SK-N-SH (cell line): ENCODE measurements at regions not wholly inside any gene's neighbourhood (a gene's known extent, or its start where the extent isn't known, plus 50 kb on each side); places are given as distances from the start of the nearest gene placed in this dataset.

Experiments used
- CTCF ChIA-PET: fragments of 300-600, 350-600 bp; formaldehyde crosslinking; extraction: SDS; loops from one replicate; lab custom pipeline; 2021; lab: Yijun Ruan, JAX
- POLR2A ChIA-PET: fragments of 350-600 bp; sonication (Branson Sonifier 250); formaldehyde crosslinking; extraction: SDS; loops from one replicate; lab custom pipeline; 2020; ENCODE audit warnings: antibody characterized with exemption, inconsistent platforms; lab: Yijun Ruan, JAX
- DNase-seq: peaks from one replicate; pipeline ENCODE4 v3.0.0; 2012
- H2AFZ ChIP-seq: fragments of 200-600 bp; sonication (generic); 2 replicates; pipeline ENCODE4 v1.8.1; 2016; ENCODE audit warnings: antibody characterized with exemption, mild to moderate bottlenecking, low read depth
- H3F3A ChIP-seq: fragments of 200-600 bp; sonication (generic); replicated peaks from 2 replicates; pipeline ENCODE3; 2016; ENCODE audit warnings: antibody characterized with exemption, mild to moderate bottlenecking; ENCODE audit not compliant: insufficient read depth
- H3K27ac ChIP-seq, 2 experiments: fragments of 200-500 bp in 1 of 2; fragments of 200-600 bp in 1 of 2; sonication (Bioruptor generic) in 1 of 2; sonication (generic), shearing (Covaris generic) in 1 of 2; 2 replicates each; pipeline versions ENCODE4 v1.5.1 to v1.6.1; 2014 to 2016; ENCODE audit warnings: low read depth in 2 of 2, inconsistent platforms in 1 of 2, low read length in 1 of 2, mild to moderate bottlenecking in 1 of 2, mixed read lengths in 1 of 2
- H3K27me3 ChIP-seq: fragments of 200-600 bp; sonication (generic), shearing (Covaris generic); 2 replicates; pipeline ENCODE4 v1.6.1; 2016; ENCODE audit warnings: mixed run types; ENCODE audit not compliant: insufficient read depth
- H3K36me3 ChIP-seq, 2 experiments: fragments of 200-500 bp in 1 of 2; fragments of 200-600 bp in 1 of 2; sonication (Bioruptor generic) in 1 of 2; sonication (generic) in 1 of 2; replicated peaks in 1 of 2; 2 replicates each; pipeline versions ENCODE3 to v1.5.1; 2014 to 2016; ENCODE audit warnings: low read length in 1 of 2, mild to moderate bottlenecking in 1 of 2; ENCODE audit not compliant: insufficient read depth in 2 of 2, control insufficient read depth in 1 of 2
- H3K4me1 ChIP-seq, 2 experiments: fragments of 200-500 bp in 1 of 2; fragments of 200-600 bp in 1 of 2; sonication (Bioruptor generic) in 1 of 2; sonication (generic), shearing (Covaris generic) in 1 of 2; 2 replicates each; pipeline versions ENCODE4 v1.5.1 to v1.6.1; 2014 to 2016; ENCODE audit warnings: low read depth in 1 of 2, low read length in 1 of 2, mixed run types in 1 of 2; ENCODE audit not compliant: insufficient read depth in 2 of 2, control insufficient read depth in 1 of 2
- H3K4me2 ChIP-seq: fragments of 200-600 bp; sonication (generic), shearing (Covaris generic); 2 replicates; pipeline ENCODE4 v1.6.1; 2017; ENCODE audit warnings: mixed run types
- H3K4me3 ChIP-seq, 2 experiments: fragments of 200-500 bp in 1 of 2; fragments of 200-600 bp in 1 of 2; sonication (Bioruptor generic) in 1 of 2; sonication (generic), shearing (Covaris generic) in 1 of 2; 2 replicates each; pipeline versions ENCODE4 v1.5.1 to v1.8.1; 2014 to 2016; ENCODE audit warnings: low read depth in 2 of 2, inconsistent platforms in 1 of 2, low read length in 1 of 2, mild to moderate bottlenecking in 1 of 2, mixed read lengths in 1 of 2, moderate library complexity in 1 of 2
- H3K79me2 ChIP-seq: fragments of 200-600 bp; sonication (generic); 2 replicates; pipeline ENCODE4 v1.8.1; 2017; ENCODE audit warnings: mild to moderate bottlenecking; ENCODE audit not compliant: insufficient read depth
- H3K9ac ChIP-seq: fragments of 200-600 bp; sonication (generic); 2 replicates; pipeline ENCODE4 v1.6.1; 2017; ENCODE audit warnings: mixed run types
- H3K9me2 ChIP-seq: fragments of 200-600 bp; sonication (generic); 2 replicates; pipeline ENCODE4 v1.6.1; 2017; ENCODE audit warnings: mixed run types
- H3K9me3 ChIP-seq: fragments of 200-600 bp; sonication (generic); 2 replicates; pipeline ENCODE4 v1.6.1; 2017; ENCODE audit warnings: mixed run types, mild to moderate bottlenecking, moderate library complexity
- H4K20me1 ChIP-seq: fragments of 200-600 bp; sonication (generic); 2 replicates; pipeline ENCODE4 v1.6.1; 2017; ENCODE audit warnings: mild to moderate bottlenecking, mixed run types; ENCODE audit not compliant: insufficient read depth
- EP300 ChIP-seq, 2 experiments: IDR thresholded peaks; 2 replicates each; pipeline versions ENCODE4 v1.4.0 to v1.6.1; 2012; ENCODE audit warnings: borderline replicate concordance in 1 of 2, low read depth in 1 of 2, low read length in 1 of 2
- FOSL2 ChIP-seq: IDR thresholded peaks from 2 replicates; pipeline ENCODE4 v1.4.0; 2012; ENCODE audit warnings: low read depth, mild to moderate bottlenecking, moderate library complexity, borderline replicate concordance
- GATA2 ChIP-seq: sonication (generic); formaldehyde crosslinking; IDR thresholded peaks from 2 replicates; pipeline ENCODE4 v1.5.0; 2020; ENCODE audit warnings: mild to moderate bottlenecking, missing genetic modification reagents
- NRF1 ChIP-seq: IDR thresholded peaks from 2 replicates; pipeline ENCODE4 v1.6.1; 2012; ENCODE audit warnings: low read depth, mild to moderate bottlenecking, low read length
- POLR2AphosphoS5 ChIP-seq: IDR thresholded peaks from 2 replicates; pipeline ENCODE4 v1.6.1; 2012; ENCODE audit warnings: low read depth, low read length
- RXRA ChIP-seq: IDR thresholded peaks from 2 replicates; pipeline ENCODE4 v1.4.0; 2012; ENCODE audit warnings: low read depth, mild to moderate bottlenecking, borderline replicate concordance
- TF ChIP-seq, protein P1 (sequence below): IDR thresholded peaks from 2 replicates; pipeline ENCODE4 v1.4.0; 2012; ENCODE audit warnings: low read depth, borderline replicate concordance
- TF ChIP-seq, protein P2 (sequence below): fragments of 150-350 bp; IDR thresholded peaks from 2 replicates; pipeline ENCODE4 v1.6.1; 2016; ENCODE audit warnings: mild to moderate bottlenecking, low read depth, low read length
- TF ChIP-seq, protein P3 (sequence below): IDR thresholded peaks from 2 replicates; pipeline ENCODE4; 2012
- TF ChIP-seq, protein P4 (sequence below): fragments of 200-600 bp; sonication (generic); IDR thresholded peaks from 2 replicates; pipeline ENCODE4 v1.6.1; 2017; ENCODE audit warnings: antibody characterized with exemption, mild to moderate bottlenecking, moderate library complexity

DNA sequence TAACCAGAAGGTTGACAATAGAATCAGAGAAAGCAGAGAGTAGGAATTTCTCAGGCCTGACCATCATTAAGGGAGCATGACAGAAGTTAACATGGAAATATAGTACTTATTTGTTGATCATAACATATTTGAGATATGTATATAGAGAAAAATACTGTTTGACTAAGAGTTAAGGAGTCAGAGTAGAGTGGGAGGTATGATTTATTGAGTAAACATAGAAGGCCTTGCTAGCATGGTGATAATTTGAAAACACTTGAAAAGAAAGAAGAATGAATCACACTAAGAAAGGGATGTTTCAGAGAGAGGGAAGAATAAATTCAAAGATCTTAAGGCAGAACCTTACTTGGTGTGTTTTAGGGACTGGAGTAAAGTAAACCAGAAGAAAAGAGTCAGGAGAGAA is 437.2 kb upstream of the TECRL start:
- Histone ChIP-seq H3K4me2 (no peak overlapping the region), H3K27ac (no peak overlapping the region), H3K4me3 (no peak overlapping the region), H3K79me2 (no peaks in the 10 kb centered on the region), H4K20me1 (no peaks in the 10 kb centered on the region), H3K4me1 (no peaks in the 10 kb centered on the region), H3K9ac (no peak overlapping the region), H3K9me3 (no peaks in the 10 kb centered on the region), H3F3A (no peaks in the 10 kb centered on the region), H3K9me2 (no peaks in the 10 kb centered on the region), H3K27me3 (no peaks in the 10 kb centered on the region), H3K36me3 (no peaks in the 10 kb centered on the region), H2AFZ (no peak overlapping the region)
- TF ChIP-seq, protein P1, sequence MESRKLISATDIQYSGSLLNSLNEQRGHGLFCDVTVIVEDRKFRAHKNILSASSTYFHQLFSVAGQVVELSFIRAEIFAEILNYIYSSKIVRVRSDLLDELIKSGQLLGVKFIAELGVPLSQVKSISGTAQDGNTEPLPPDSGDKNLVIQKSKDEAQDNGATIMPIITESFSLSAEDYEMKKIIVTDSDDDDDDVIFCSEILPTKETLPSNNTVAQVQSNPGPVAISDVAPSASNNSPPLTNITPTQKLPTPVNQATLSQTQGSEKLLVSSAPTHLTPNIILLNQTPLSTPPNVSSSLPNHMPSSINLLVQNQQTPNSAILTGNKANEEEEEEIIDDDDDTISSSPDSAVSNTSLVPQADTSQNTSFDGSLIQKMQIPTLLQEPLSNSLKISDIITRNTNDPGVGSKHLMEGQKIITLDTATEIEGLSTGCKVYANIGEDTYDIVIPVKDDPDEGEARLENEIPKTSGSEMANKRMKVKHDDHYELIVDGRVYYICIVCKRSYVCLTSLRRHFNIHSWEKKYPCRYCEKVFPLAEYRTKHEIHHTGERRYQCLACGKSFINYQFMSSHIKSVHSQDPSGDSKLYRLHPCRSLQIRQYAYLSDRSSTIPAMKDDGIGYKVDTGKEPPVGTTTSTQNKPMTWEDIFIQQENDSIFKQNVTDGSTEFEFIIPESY = no peak
- TF ChIP-seq EP300 (IDR thresholded peaks at IDR 0.05; ENCODE audit: borderline replicate concordance in 1 of 2, low read depth in 1 of 2, low read length in 1 of 2) (no peak), NRF1 (no peak), RXRA (no peak), POLR2AphosphoS5 (no peak), FOSL2 (no peak)
- TF ChIP-seq, protein P2, sequence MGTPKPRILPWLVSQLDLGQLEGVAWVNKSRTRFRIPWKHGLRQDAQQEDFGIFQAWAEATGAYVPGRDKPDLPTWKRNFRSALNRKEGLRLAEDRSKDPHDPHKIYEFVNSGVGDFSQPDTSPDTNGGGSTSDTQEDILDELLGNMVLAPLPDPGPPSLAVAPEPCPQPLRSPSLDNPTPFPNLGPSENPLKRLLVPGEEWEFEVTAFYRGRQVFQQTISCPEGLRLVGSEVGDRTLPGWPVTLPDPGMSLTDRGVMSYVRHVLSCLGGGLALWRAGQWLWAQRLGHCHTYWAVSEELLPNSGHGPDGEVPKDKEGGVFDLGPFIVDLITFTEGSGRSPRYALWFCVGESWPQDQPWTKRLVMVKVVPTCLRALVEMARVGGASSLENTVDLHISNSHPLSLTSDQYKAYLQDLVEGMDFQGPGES = no peak
- DNase-seq = no peak
- ChIA-PET POLR2A (no interaction called here), CTCF (no interaction called here)

DNA sequence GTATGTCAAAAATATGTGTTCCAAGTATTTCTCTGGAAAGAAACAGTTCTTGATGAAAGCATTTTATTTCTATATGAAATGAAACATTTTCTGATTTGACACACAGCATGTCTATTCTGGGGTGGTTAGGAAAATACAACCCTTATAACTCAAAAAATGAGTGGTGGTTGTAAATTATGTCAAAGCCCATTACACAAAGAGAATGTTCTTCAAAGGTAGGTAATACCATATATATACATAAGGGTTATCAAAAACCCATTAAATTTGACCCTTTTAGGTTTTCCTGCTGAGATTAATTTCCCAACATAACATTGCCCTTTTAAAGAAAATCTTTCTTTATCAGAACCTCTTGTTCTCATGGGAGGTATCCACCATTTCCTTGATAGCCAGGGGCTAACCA is 420.5 kb upstream of the TECRL start:
- H3K27me3 ChIP-seq = no peaks in the 10 kb centered on the region
- POLR2A ChIA-PET = no interaction called here

More for the DNA sequence above, 420.5 kb upstream of the TECRL start:
- no peak overlapping the region for H3K9ac ChIP-seq
- no peaks in the 10 kb centered on the region for H4K20me1 ChIP-seq
- H3K9me3 ChIP-seq = no peaks in the 10 kb centered on the region
- DNase-seq = no peak
- TF ChIP-seq, protein P3, sequence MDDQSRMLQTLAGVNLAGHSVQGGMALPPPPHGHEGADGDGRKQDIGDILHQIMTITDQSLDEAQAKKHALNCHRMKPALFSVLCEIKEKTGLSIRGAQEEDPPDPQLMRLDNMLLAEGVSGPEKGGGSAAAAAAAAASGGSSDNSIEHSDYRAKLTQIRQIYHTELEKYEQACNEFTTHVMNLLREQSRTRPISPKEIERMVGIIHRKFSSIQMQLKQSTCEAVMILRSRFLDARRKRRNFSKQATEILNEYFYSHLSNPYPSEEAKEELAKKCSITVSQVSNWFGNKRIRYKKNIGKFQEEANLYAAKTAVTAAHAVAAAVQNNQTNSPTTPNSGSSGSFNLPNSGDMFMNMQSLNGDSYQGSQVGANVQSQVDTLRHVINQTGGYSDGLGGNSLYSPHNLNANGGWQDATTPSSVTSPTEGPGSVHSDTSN = no peak
- TF ChIP-seq, protein P1 = no peak
- TF ChIP-seq, protein P4, sequence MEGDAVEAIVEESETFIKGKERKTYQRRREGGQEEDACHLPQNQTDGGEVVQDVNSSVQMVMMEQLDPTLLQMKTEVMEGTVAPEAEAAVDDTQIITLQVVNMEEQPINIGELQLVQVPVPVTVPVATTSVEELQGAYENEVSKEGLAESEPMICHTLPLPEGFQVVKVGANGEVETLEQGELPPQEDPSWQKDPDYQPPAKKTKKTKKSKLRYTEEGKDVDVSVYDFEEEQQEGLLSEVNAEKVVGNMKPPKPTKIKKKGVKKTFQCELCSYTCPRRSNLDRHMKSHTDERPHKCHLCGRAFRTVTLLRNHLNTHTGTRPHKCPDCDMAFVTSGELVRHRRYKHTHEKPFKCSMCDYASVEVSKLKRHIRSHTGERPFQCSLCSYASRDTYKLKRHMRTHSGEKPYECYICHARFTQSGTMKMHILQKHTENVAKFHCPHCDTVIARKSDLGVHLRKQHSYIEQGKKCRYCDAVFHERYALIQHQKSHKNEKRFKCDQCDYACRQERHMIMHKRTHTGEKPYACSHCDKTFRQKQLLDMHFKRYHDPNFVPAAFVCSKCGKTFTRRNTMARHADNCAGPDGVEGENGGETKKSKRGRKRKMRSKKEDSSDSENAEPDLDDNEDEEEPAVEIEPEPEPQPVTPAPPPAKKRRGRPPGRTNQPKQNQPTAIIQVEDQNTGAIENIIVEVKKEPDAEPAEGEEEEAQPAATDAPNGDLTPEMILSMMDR = no peak
- TF ChIP-seq GATA2 = no peak
- no peak overlapping the region for H3K4me3 ChIP-seq
- H3F3A ChIP-seq = no peaks in the 10 kb centered on the region
- CTCF ChIA-PET = no interaction called here
- H2AFZ ChIP-seq = no peak overlapping the region
- no peak overlapping the region for H3K4me2 ChIP-seq
- H3K79me2 ChIP-seq = no peaks in the 10 kb centered on the region
- no peaks in the 10 kb centered on the region for H3K9me2 ChIP-seq
- H3K36me3 ChIP-seq = no peaks in the 10 kb centered on the region
- H3K4me1 ChIP-seq = no peaks in the 10 kb centered on the region
- no peak overlapping the region for H3K27ac ChIP-seq
